ENCODE measurements at regions not wholly inside any gene's neighbourhood (a gene's known extent, or its start where the extent isn't known, plus 50 kb on each side); places are given as distances from the start of the nearest gene placed in this dataset.

DNA sequence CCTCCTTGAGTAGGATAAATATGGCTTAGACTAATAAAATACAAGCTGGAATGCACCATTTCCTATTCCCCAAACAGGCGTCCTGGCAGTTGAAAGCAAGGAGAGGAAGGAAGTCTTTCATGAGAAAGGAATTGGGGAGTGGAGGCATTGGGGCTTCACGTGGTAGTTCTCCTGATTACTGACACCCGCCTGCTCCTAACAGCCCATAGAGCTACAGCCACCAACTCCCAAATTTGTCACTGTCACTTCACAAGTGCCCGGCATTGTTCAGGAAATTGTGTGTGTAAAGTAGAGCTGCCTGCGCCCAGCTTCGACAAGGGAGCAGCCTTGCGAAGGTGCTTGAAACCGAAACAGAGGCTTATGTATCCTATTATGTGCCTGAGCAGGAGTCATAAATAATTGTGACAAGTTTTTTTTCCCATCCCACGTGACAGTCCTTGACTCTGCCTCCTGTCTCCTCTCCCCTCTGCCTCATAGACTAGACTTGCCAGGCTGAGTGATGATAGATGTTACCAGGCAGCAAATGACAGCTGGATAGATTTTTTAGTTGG is 301.7 kb upstream of the ZFP64 start:
- no peak for TF ChIP-seq EZH2 (IDR thresholded peaks at IDR 0.05)
- no peak for TF ChIP-seq JUND (IDR thresholded peaks at IDR 0.05)
- TF ChIP-seq, protein P1, sequence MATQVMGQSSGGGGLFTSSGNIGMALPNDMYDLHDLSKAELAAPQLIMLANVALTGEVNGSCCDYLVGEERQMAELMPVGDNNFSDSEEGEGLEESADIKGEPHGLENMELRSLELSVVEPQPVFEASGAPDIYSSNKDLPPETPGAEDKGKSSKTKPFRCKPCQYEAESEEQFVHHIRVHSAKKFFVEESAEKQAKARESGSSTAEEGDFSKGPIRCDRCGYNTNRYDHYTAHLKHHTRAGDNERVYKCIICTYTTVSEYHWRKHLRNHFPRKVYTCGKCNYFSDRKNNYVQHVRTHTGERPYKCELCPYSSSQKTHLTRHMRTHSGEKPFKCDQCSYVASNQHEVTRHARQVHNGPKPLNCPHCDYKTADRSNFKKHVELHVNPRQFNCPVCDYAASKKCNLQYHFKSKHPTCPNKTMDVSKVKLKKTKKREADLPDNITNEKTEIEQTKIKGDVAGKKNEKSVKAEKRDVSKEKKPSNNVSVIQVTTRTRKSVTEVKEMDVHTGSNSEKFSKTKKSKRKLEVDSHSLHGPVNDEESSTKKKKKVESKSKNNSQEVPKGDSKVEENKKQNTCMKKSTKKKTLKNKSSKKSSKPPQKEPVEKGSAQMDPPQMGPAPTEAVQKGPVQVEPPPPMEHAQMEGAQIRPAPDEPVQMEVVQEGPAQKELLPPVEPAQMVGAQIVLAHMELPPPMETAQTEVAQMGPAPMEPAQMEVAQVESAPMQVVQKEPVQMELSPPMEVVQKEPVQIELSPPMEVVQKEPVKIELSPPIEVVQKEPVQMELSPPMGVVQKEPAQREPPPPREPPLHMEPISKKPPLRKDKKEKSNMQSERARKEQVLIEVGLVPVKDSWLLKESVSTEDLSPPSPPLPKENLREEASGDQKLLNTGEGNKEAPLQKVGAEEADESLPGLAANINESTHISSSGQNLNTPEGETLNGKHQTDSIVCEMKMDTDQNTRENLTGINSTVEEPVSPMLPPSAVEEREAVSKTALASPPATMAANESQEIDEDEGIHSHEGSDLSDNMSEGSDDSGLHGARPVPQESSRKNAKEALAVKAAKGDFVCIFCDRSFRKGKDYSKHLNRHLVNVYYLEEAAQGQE (IDR thresholded peaks at IDR 0.05; ENCODE audit: low read depth): no peak
- TF ChIP-seq, protein P2, sequence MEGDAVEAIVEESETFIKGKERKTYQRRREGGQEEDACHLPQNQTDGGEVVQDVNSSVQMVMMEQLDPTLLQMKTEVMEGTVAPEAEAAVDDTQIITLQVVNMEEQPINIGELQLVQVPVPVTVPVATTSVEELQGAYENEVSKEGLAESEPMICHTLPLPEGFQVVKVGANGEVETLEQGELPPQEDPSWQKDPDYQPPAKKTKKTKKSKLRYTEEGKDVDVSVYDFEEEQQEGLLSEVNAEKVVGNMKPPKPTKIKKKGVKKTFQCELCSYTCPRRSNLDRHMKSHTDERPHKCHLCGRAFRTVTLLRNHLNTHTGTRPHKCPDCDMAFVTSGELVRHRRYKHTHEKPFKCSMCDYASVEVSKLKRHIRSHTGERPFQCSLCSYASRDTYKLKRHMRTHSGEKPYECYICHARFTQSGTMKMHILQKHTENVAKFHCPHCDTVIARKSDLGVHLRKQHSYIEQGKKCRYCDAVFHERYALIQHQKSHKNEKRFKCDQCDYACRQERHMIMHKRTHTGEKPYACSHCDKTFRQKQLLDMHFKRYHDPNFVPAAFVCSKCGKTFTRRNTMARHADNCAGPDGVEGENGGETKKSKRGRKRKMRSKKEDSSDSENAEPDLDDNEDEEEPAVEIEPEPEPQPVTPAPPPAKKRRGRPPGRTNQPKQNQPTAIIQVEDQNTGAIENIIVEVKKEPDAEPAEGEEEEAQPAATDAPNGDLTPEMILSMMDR (IDR thresholded peaks at IDR 0.05 in 2 of 3, conservative IDR thresholded peaks at IDR 0.05 in 1 of 3; ENCODE audit: borderline replicate concordance in 1 of 3, insufficient read depth in 1 of 3, low read depth in 2 of 3, low read length in 2 of 3): no peak
- no peak for TF ChIP-seq SRF (IDR thresholded peaks at IDR 0.05; ENCODE audit: low read depth)
- TF ChIP-seq EZH2phosphoT487 (IDR thresholded peaks at IDR 0.05; ENCODE audit: borderline replicate concordance): no peak
- TF ChIP-seq SP1 (IDR thresholded peaks at IDR 0.05; ENCODE audit: low read depth): no peak
- TF ChIP-seq POLR2AphosphoS5 (IDR thresholded peaks at IDR 0.05; ENCODE audit: low read depth, low read length): no peak
- TF ChIP-seq FOSL1 (IDR thresholded peaks at IDR 0.05; ENCODE audit: low read depth): no peak
- TF ChIP-seq TCF7L2 (IDR thresholded peaks at IDR 0.05; ENCODE audit: borderline replicate concordance, extremely low read depth, insufficient read depth, insufficient read length): no peak
- TF ChIP-seq EGR1 (IDR thresholded peaks at IDR 0.05; ENCODE audit: low read depth): no peak
- no peak for TF ChIP-seq ZNF274 (IDR thresholded peaks at IDR 0.05; ENCODE audit: low read depth, low read length)
- TF ChIP-seq, protein P3, sequence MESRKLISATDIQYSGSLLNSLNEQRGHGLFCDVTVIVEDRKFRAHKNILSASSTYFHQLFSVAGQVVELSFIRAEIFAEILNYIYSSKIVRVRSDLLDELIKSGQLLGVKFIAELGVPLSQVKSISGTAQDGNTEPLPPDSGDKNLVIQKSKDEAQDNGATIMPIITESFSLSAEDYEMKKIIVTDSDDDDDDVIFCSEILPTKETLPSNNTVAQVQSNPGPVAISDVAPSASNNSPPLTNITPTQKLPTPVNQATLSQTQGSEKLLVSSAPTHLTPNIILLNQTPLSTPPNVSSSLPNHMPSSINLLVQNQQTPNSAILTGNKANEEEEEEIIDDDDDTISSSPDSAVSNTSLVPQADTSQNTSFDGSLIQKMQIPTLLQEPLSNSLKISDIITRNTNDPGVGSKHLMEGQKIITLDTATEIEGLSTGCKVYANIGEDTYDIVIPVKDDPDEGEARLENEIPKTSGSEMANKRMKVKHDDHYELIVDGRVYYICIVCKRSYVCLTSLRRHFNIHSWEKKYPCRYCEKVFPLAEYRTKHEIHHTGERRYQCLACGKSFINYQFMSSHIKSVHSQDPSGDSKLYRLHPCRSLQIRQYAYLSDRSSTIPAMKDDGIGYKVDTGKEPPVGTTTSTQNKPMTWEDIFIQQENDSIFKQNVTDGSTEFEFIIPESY (IDR thresholded peaks at IDR 0.05; ENCODE audit: extremely low read depth, insufficient replicate concordance, low read length): no peak
- TF ChIP-seq YY1 (IDR thresholded peaks at IDR 0.05; ENCODE audit: extremely low read depth, insufficient replicate concordance, low read depth, low read length): no peak

All from HCT116 (cell line).